ENCODE measurements at regions not wholly inside any gene's neighbourhood (a gene's known extent, or its start where the extent isn't known, plus 50 kb on each side); places are given as distances from the start of the nearest gene placed in this dataset.

GRCh38 chr16:73228649-73229048, 180.7 kb upstream of the ZFHX3 start:
- Histone ChIP-seq H3K27ac (no peak overlapping the region), H3K4me3 (no peak overlapping the region), H3K9me3 (no peaks in the 10 kb centered on the region), H3K36me3 (ENCODE audit: insufficient read depth in 1 of 2, low read depth in 1 of 2) (no peaks in the 10 kb centered on the region), H3K4me1 (no peaks in the 10 kb centered on the region), H3K27me3 (ENCODE audit: insufficient read depth in 3 of 3, low read length in 2 of 3) (no peaks in the 10 kb centered on the region)
- ATAC-seq (no peak), DNase-seq (no peak)
- intact Hi-C loops (cut with DNase I), result no loop called here
- no peak for TF ChIP-seq CTCF (IDR thresholded peaks at IDR 0.05)
- 30 to 33% (median 33%) methylated on average over 5 of the region's 5 CpGs for whole genome bisulfite sequencing, 3 donors

GRCh38 chr16:73226675-73227074, 178.7 kb upstream of the ZFHX3 start:
- H3K4me3 ChIP-seq, result no peak overlapping the region
- no peak for ATAC-seq
- H3K4me1 ChIP-seq, result no peaks in the 10 kb centered on the region
- H3K27ac ChIP-seq, result no peak overlapping the region
- no peaks in the 10 kb centered on the region for H3K36me3 ChIP-seq (ENCODE audit: insufficient read depth in 1 of 2, low read depth in 1 of 2)
- DNase-seq, result no peak
- no peak for TF ChIP-seq CTCF (IDR thresholded peaks at IDR 0.05)
- H3K9me3 ChIP-seq, result no peaks in the 10 kb centered on the region
- intact Hi-C loops (cut with DNase I), result no loop called here
- no peaks in the 10 kb centered on the region for H3K27me3 ChIP-seq (ENCODE audit: insufficient read depth in 3 of 3, low read length in 2 of 3)
- WGBS, 3 donors, result 89 to 95% (median 94%) methylated on average over 8 of the region's 8 CpGs

- DNase-seq (no peak), ATAC-seq (peak; percentile 56 to 80 (median 66))
- H3K27ac ChIP-seq, result no peak overlapping the region
- H3K4me1 ChIP-seq, result no peaks in the 10 kb centered on the region
- 68 to 79% (median 69%) methylated on average over 5 of the region's 5 CpGs for WGBS, 3 donors
- H3K36me3 ChIP-seq (ENCODE audit: insufficient read depth in 1 of 2, low read depth in 1 of 2), result no peaks in the 10 kb centered on the region
- no peak for TF ChIP-seq CTCF (IDR thresholded peaks at IDR 0.05)
- no peaks in the 10 kb centered on the region for H3K9me3 ChIP-seq
- H3K27me3 ChIP-seq (ENCODE audit: insufficient read depth in 3 of 3, low read length in 2 of 3), result no peaks in the 10 kb centered on the region
- no peak overlapping the region for H3K4me3 ChIP-seq
- intact Hi-C loops (cut with DNase I), result no loop called here
Measured at GRCh38 chr16:73225983-73226382, 178.1 kb upstream of the ZFHX3 start.

GRCh38 chr16:73220836-73221235, 172.9 kb upstream of the ZFHX3 start:
- no peak for DNase-seq
- no peak for TF ChIP-seq CTCF (IDR thresholded peaks at IDR 0.05)
- Histone ChIP-seq H3K36me3 (ENCODE audit: insufficient read depth in 1 of 2, low read depth in 1 of 2) (no peaks in the 10 kb centered on the region), H3K9me3 (no peaks in the 10 kb centered on the region), H3K27ac (no peak overlapping the region), H3K27me3 (ENCODE audit: insufficient read depth in 3 of 3, low read length in 2 of 3) (no peaks in the 10 kb centered on the region), H3K4me1 (no peaks in the 10 kb centered on the region), H3K4me3 (no peak overlapping the region)
- no peak for ATAC-seq
- 88 to 94% (median 90%) methylated on average over 5 of the region's 5 CpGs for WGBS, 3 donors
- intact Hi-C loops (cut with DNase I), result no loop called here

- 97 to 100% (median 99%) methylated on average over 1 of the region's 1 CpG for WGBS, 3 donors
- DNase-seq (no peak), ATAC-seq (no peak)
- Histone ChIP-seq H3K36me3 (ENCODE audit: insufficient read depth in 1 of 2, low read depth in 1 of 2) (no peaks in the 10 kb centered on the region), H3K4me3 (no peak overlapping the region), H3K27me3 (ENCODE audit: insufficient read depth in 3 of 3, low read length in 2 of 3) (no peaks in the 10 kb centered on the region), H3K27ac (no peak overlapping the region), H3K4me1 (no peaks in the 10 kb centered on the region), H3K9me3 (no peaks in the 10 kb centered on the region)
- intact Hi-C loops (cut with DNase I), result no loop called here
- TF ChIP-seq CTCF (IDR thresholded peaks at IDR 0.05), result no peak
Measured at GRCh38 chr16:73219176-73219575, 171.2 kb upstream of the ZFHX3 start.

Measured in psoas muscle (tissue), 7 donors.